ENCODE measurements at regions not wholly inside any gene's neighbourhood (a gene's known extent, or its start where the extent isn't known, plus 50 kb on each side); places are given as distances from the start of the nearest gene placed in this dataset.

DNA sequence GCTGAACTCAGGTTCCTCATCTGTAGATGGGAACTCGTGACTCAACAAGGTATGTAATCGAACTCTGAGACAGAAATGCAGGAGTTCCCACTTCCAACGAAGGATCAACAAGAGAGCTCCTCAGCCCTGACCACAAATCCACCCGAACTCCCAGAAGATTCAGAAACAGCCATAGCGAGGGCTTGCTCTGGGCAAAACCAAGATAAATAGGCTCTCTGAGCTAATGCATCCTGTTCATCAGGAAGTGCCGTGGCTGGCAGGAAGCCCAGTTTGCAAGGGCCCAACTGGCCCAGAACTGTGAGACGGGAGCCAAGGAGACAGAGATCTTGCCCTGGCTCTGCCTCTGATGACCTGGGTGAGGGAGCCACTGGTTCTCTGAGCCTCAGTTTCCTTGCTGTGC lies 141.7 kb upstream of the PFKP start (continued):
- TF ChIP-seq NANOG (IDR thresholded peaks at IDR 0.05; ENCODE audit: borderline replicate concordance) (no peak), POLR2AphosphoS5 (IDR thresholded peaks at IDR 0.05; ENCODE audit: low read depth) (no peak), ZNF331 (CRISPR knock-in tag; IDR thresholded peaks at IDR 0.05; ENCODE audit: low read depth) (no peak), CREB1 (CRISPR knock-in tag; IDR thresholded peaks at IDR 0.05; ENCODE audit: low read depth) (no peak), EZH2 (IDR thresholded peaks at IDR 0.05; ENCODE audit: low read depth, unreplicated experiment) (no peak), EZH2phosphoT487 (IDR thresholded peaks at IDR 0.05; ENCODE audit: unreplicated experiment) (no peak)
- TF ChIP-seq, protein P1, sequence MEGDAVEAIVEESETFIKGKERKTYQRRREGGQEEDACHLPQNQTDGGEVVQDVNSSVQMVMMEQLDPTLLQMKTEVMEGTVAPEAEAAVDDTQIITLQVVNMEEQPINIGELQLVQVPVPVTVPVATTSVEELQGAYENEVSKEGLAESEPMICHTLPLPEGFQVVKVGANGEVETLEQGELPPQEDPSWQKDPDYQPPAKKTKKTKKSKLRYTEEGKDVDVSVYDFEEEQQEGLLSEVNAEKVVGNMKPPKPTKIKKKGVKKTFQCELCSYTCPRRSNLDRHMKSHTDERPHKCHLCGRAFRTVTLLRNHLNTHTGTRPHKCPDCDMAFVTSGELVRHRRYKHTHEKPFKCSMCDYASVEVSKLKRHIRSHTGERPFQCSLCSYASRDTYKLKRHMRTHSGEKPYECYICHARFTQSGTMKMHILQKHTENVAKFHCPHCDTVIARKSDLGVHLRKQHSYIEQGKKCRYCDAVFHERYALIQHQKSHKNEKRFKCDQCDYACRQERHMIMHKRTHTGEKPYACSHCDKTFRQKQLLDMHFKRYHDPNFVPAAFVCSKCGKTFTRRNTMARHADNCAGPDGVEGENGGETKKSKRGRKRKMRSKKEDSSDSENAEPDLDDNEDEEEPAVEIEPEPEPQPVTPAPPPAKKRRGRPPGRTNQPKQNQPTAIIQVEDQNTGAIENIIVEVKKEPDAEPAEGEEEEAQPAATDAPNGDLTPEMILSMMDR (conservative IDR thresholded peaks at IDR 0.05; ENCODE audit: low read depth in 2 of 2), result no peak
- TF ChIP-seq, protein P2, sequence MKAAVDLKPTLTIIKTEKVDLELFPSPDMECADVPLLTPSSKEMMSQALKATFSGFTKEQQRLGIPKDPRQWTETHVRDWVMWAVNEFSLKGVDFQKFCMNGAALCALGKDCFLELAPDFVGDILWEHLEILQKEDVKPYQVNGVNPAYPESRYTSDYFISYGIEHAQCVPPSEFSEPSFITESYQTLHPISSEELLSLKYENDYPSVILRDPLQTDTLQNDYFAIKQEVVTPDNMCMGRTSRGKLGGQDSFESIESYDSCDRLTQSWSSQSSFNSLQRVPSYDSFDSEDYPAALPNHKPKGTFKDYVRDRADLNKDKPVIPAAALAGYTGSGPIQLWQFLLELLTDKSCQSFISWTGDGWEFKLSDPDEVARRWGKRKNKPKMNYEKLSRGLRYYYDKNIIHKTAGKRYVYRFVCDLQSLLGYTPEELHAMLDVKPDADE (IDR thresholded peaks at IDR 0.05), result no peak
- TF ChIP-seq, protein P3, sequence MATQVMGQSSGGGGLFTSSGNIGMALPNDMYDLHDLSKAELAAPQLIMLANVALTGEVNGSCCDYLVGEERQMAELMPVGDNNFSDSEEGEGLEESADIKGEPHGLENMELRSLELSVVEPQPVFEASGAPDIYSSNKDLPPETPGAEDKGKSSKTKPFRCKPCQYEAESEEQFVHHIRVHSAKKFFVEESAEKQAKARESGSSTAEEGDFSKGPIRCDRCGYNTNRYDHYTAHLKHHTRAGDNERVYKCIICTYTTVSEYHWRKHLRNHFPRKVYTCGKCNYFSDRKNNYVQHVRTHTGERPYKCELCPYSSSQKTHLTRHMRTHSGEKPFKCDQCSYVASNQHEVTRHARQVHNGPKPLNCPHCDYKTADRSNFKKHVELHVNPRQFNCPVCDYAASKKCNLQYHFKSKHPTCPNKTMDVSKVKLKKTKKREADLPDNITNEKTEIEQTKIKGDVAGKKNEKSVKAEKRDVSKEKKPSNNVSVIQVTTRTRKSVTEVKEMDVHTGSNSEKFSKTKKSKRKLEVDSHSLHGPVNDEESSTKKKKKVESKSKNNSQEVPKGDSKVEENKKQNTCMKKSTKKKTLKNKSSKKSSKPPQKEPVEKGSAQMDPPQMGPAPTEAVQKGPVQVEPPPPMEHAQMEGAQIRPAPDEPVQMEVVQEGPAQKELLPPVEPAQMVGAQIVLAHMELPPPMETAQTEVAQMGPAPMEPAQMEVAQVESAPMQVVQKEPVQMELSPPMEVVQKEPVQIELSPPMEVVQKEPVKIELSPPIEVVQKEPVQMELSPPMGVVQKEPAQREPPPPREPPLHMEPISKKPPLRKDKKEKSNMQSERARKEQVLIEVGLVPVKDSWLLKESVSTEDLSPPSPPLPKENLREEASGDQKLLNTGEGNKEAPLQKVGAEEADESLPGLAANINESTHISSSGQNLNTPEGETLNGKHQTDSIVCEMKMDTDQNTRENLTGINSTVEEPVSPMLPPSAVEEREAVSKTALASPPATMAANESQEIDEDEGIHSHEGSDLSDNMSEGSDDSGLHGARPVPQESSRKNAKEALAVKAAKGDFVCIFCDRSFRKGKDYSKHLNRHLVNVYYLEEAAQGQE (IDR thresholded peaks at IDR 0.05; ENCODE audit: unreplicated experiment), result no peak

DNA sequence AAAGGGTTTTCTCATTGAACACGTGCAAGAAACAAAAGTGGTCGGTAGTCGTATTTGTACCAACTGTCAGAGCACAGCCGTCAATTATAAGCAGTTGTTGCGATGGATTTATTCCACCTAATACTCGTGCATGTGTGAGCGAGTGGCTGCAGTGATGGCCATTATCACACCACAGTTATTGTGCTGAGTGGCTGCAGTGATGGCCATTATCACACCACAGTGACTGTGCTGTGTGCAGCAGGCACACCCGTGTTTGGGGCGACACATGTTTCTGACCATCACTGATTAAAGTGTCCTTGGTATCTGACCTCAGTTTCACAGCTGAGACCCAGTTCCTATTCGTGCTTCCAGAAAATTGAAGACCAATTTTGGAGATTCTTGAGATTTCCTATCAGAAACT lies 142.9 kb upstream of the PFKP start:
- Mint-ChIP-seq H3K4me3 (no peak overlapping the region), H3K27ac (no peak overlapping the region), H3K4me1 (peaks cover 12% of the 10 kb centered on the region), H3K9me3 (peaks cover 7% of the 10 kb centered on the region; the same call in 2 of the 3 replicates), H3K27me3 (ENCODE audit: insufficient read depth, low read depth, poor library complexity) (peaks cover 17% of the 10 kb centered on the region), H3K36me3 (ENCODE audit: low read depth) (peaks cover 4% of the 10 kb centered on the region; the same call in 1 of the 3 replicates)
- H3F3A ChIP-seq (replicated peaks; ENCODE audit: low read depth), result no peaks in the 10 kb centered on the region
- H3K27me3 ChIP-seq (ENCODE audit: insufficient read depth), result no peaks in the 10 kb centered on the region
- no peaks in the 10 kb centered on the region for H3K79me2 ChIP-seq (replicated peaks; ENCODE audit: insufficient read depth)
- no peaks in the 10 kb centered on the region for H3K9me2 ChIP-seq (ENCODE audit: insufficient read depth)
- no peak overlapping the region for H3K27ac ChIP-seq (ENCODE audit: low read depth)
- ATAC-seq (no peak), DNase-seq (ENCODE audit: low spot score) (no peak)
- no peak overlapping the region for H3K4me2 ChIP-seq
- H3K4me3 ChIP-seq, result no peak overlapping the region
- no peaks in the 10 kb centered on the region for H4K20me1 ChIP-seq (replicated peaks; ENCODE audit: insufficient read depth)
- peaks cover 10% of the 10 kb centered on the region for H3K4me1 ChIP-seq (ENCODE audit: insufficient read depth)
- H2AFZ ChIP-seq, result no peak overlapping the region
- no peaks in the 10 kb centered on the region for H3K36me3 ChIP-seq (ENCODE audit: insufficient read depth)
- TF ChIP-seq JUNB (IDR thresholded peaks at IDR 0.05; ENCODE audit: unreplicated experiment), result no peak
- no peak for TF ChIP-seq CREB1 (CRISPR knock-in tag; IDR thresholded peaks at IDR 0.05; ENCODE audit: low read depth)
- TF ChIP-seq POLR2AphosphoS5 (IDR thresholded peaks at IDR 0.05; ENCODE audit: low read depth), result no peak
- TF ChIP-seq NANOG (IDR thresholded peaks at IDR 0.05; ENCODE audit: borderline replicate concordance), result no peak
- no peak for TF ChIP-seq STAT1 (IDR thresholded peaks at IDR 0.05; ENCODE audit: unreplicated experiment)
- TF ChIP-seq, protein P3 (IDR thresholded peaks at IDR 0.05; ENCODE audit: unreplicated experiment), result no peak
- TF ChIP-seq EZH2phosphoT487 (IDR thresholded peaks at IDR 0.05; ENCODE audit: unreplicated experiment), result no peak
- TF ChIP-seq, protein P2 (IDR thresholded peaks at IDR 0.05), result no peak
